Pulmonary artery endothelial cell (primary cell): ENCODE measurements at regions not wholly inside any gene's neighbourhood (a gene's known extent, or its start where the extent isn't known, plus 50 kb on each side); places are given as distances from the start of the nearest gene placed in this dataset.
"Not testable (repeated sequence)": the region's sequence is repeated elsewhere in the genome, so short reads cannot be mapped to it uniquely, and the experiment has no call there.

Experiments
- DNase-seq: peaks from one replicate; pipeline ENCODE4 v3.0.0-alpha.2; 2011; ENCODE audit warnings: low read depth, low spot score

DNA sequence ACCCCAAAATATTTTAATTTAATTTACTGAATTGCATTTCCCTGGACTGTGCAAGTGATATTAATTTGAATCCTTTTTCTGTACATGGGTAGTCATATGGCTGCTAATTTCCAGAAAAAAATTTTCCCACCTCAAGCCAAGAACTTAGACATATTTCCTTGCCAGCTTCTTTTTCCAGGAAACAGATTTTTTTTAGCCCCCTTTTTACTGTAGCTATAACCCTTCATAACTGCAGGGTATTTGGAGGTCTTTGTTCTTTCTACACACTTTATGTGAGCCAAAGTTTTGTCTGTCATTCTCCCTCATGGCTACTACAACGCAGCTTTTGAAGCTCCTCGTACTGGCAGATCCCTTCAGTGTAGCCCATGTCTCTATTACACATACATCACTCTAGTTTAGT lies 261.2 kb upstream of the PIK3R1 start:
- no peak for DNase-seq

DNA sequence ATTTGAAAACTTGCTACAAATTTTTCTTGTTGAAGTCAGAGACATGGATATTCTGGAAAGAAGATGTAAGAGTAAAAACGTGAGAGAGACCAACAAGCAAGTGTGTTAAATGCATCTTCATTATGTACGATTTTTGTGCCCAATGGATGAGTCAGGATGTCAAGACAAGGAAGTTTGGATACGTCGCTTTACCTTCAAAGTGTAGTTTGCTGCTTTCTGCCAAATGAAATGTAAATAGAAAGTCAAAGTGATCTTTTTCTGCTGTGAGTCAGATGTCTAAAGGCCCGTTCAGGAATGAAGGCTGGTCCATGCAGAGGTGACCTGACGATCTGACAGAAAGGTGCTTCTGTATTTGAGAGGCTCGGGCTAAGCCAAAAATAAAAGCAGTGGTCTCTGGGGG lies 273.1 kb upstream of the PIK3R1 start:
- no peak for DNase-seq

GRCh38 chr5:67941614-67942401 lies 273.7 kb upstream of the PIK3R1 start:
- no peak for DNase-seq

DNA sequence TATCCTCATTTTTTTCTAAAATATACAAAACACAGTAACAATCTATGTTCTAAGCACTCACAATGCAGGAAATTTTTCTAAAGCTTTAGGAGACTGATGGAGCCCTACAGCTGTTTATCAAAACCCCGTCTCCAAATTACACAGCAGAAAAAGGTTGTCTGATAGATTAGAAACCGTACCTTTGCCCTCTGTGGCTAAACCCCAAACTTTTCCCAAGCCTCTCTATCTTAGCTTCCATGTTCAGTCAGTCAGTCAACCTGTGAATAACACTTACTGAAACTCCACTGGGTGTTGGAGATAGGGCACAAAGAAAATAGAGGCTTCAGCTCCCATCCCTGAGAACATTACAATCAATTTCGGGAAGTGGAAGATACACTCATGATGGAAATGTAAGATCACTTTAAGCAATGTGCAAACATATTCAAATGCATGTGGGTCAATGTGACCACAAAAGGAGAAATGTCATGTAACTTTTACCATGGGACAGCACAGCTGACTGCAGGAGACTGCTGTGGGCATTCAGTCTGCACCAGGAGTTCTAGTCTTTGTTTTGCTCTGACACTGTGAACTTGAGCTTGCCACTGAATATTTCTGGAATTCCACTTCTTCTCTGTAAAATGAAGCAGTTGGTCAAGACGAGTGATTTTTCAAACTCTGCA lies 279.5 kb upstream of the PIK3R1 start:
- no peak for DNase-seq

DNA sequence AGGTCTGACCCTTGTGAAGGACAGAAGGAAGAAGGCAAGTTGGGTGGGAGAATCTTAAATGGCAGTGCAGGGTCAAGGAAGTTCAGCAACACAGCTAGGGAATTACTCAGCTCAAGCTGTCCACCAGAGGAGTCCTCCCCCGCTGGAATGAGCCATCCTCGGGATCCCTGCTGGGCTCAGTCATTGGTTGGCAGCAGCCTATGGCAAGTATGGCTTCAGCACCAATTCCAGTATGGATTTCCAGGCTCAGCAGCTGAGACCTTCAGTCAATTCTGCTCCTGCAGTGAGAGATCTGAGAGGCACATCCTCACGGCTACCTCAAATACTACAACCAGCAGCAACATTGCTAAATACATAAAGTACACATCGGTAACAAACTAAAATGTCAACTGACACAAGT lies 280.6 kb upstream of the PIK3R1 start:
- no peak for DNase-seq

GRCh38 chr5:67925511-67925910 lies 290.0 kb upstream of the PIK3R1 start:
- DNase-seq, result no peak

- DNase-seq, result no peak
Observed at GRCh38 chr5:67921004-67921601, 294.5 kb upstream of the PIK3R1 start.

DNA sequence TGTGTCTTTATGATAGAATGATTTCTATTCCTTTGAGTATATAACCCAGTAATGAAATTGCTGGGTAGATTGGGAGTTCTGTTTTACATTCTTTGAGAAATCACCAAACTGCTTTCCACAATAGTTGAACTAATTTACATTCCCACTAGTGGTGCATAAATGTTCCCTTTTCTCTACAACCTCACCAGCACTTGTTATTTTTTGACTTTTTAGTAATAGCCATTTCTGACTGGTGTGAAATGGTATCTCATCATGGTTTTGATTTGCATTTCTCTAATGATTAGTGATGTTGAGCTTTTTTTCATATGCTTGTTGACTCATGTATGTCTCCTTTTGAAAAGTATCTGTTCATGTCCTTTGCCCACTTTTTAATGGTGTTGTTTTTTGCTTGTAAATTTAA lies 296.0 kb upstream of the PIK3R1 start:
- DNase-seq, result not testable (repeated sequence)

DNA sequence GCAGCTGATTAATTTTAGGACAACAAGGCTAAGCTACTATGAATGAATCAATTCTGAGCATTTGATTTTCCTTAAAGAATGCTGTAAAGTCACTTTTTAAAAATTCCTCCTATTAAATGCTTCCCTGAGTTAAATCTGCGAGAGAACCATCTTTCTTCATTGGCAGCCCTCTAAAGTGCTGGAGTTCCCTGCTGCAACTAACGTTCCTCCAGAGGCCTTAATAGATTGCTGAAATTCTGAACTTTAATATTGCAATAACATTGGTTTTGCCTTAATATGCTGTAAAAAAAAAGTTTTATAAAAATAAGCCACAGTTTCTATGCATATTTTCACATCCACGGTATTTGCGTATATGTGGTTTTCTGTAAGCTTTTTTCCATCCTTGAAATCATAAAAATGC lies 298.0 kb upstream of the PIK3R1 start:
- DNase-seq, result no peak

DNA sequence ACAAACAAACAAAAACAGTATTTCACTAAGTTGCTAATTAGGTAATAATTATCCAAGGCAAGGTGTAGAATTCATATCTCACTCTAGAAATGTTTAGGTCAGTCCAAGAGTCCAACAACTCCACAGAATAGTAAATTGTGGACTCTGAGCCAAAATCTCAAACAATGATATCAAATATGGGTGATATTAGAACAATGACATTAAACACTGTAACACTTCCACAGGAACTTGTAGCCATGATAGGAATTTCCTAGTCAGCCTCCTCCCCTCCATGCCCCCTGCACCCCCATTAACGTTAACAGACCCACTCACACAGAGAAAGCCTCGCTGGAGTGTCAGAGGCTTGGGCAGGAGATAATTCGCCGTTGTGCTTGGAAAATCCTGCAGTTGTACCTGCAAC lies 305.0 kb upstream of the PIK3R1 start:
- peak; percentile 49 for DNase-seq

DNA sequence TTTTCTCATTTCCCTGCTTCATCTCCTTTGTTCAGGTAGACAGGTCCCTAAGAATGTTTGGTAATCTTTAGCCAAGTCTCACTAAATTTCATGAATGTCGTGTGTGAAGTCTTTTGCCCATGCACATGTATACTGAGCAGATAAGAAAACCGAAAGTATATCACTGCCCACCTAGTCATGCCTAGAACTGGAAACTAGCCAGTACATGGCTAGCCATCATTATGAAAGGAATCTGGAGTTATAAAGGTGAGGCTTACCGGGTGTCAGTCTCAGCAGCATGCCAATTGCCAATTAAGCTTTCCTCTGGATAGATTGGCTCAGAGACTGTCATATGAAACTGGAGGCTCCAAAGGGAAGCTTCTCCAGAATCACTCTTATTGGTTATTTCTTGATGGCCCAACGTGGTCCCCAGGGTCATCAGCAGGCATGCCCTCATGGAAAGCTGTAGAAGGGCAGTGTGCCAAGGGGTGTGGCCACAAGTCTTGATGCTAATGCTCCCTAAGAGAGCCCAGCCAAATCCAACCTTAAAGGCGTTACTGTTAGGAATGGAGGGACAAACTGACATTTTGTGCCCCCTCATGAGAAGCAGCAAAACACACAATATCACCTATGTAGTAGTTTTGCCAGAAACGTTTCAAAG lies 307.3 kb upstream of the PIK3R1 start:
- DNase-seq, result no peak

- DNase-seq, result no peak
Observed at GRCh38 chr5:67904366-67904765, 311.2 kb upstream of the PIK3R1 start.

DNA sequence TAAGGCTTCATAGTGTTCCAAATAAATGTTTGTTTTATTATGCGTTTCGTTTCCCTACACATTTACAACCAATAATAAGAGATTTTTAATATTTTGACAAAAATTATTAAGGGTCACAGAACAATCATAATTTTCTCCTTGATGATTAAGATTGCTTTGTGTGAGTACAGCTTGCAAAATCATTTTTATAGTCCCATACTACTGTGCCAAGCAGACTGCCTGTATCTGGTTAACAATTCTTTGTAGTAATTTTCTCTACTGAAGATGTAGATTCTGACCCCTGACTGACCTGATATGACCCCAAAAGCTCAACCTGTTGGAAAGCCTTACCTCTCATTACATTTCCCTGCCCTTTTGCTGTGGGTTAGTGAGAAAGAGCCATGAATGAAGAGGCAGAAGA lies 311.9 kb upstream of the PIK3R1 start:
- DNase-seq, result no peak

- no peak for DNase-seq
Observed at GRCh38 chr5:67903121-67903520, 312.4 kb upstream of the PIK3R1 start.

GRCh38 chr5:67902497-67902830 lies 313.1 kb upstream of the PIK3R1 start:
- no peak for DNase-seq

GRCh38 chr5:67901814-67902496 lies 313.6 kb upstream of the PIK3R1 start:
- no peak for DNase-seq

DNA sequence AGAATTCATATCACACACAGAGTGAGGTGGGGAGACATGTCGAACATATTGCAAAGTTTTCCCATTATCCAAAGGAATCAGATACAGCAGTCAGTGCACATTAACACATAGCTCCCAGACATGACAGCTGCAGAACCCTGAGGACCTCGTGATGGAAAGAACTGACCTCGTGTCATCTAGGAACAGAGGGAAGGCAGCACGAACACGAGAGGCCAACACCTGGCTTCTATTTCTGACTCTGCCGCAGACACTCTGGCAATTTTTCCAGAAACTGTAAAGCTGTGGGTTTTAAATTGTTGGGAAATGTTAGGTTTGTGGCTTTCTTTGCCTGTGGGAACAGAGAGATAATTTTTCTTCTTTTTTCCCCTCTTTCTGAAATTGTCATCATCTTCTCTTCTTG lies 315.0 kb upstream of the PIK3R1 start:
- DNase-seq, result no peak

DNA sequence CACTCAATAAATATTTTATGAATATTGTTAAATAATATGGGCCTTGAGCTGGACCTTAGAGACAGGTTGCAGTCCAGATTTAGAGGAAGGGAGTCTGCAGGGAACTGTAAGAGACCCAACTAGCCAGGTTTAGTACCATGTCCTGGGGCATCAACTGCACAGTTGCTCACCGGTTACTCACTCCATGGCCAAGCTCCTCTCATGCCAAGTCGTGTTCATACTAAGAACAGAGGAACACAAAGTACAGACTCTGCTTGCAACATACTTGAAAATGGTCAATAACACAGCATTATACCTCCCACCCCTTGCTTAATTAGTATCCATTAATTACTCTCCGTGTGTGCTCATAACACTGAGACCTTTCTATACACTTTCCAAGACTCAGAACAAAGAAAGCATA lies 317.6 kb upstream of the PIK3R1 start:
- DNase-seq, result no peak

GRCh38 chr5:67897431-67897830 lies 318.1 kb upstream of the PIK3R1 start:
- DNase-seq, result no peak

- no peak for DNase-seq
Observed at GRCh38 chr5:67896930-67897313, 318.6 kb upstream of the PIK3R1 start.

- DNase-seq, result no peak
Observed at GRCh38 chr5:67896311-67896929, 319.1 kb upstream of the PIK3R1 start.
